OCI-LY3 (cell line): ENCODE measurements at regions not wholly inside any gene's neighbourhood (a gene's known extent, or its start where the extent isn't known, plus 50 kb on each side); places are given as distances from the start of the nearest gene placed in this dataset.

ENCODE experiments used
- H2AFZ ChIP-seq: fragments of 200-600, 300-600 bp; shearing (Covaris generic); 2 replicates; pipeline ENCODE4 v1.6.0; 2014; ENCODE audit warnings: antibody characterized with exemption, low read depth, low read length
- H3K27ac ChIP-seq: fragments of 200-600, 300-600 bp; sonication (generic); 2 replicates; pipeline ENCODE4 v1.5.1; 2014; ENCODE audit warnings: mild to moderate bottlenecking, low read length, moderate library complexity, mixed read lengths
- H3K27me3 ChIP-seq: fragments of 200-600, 300-600 bp; sonication (generic); 2 replicates; pipeline ENCODE4 v1.6.1; 2014; ENCODE audit warnings: low read depth, low read length, mixed read lengths
- H3K36me3 ChIP-seq: fragments of 200-600, 300-600 bp; sonication (generic); replicated peaks from 2 replicates; pipeline ENCODE3; 2014; ENCODE audit warnings: low read depth, low read length, mixed read lengths
- H3K4me1 ChIP-seq: fragments of 300-600, 200-600 bp; sonication (generic); 2 replicates; pipeline ENCODE4 v1.6.1; 2014; ENCODE audit warnings: low read length, mixed read lengths
- H3K4me2 ChIP-seq: fragments of 200-600, 300-600 bp; sonication (generic); 2 replicates; pipeline ENCODE4 v1.6.1; 2014; ENCODE audit warnings: low read length, mixed read lengths
- H3K4me3 ChIP-seq: fragments of 300-600, 200-600 bp; sonication (generic); 2 replicates; pipeline ENCODE4 v1.5.1; 2014; ENCODE audit warnings: antibody characterized with exemption, mild to moderate bottlenecking, low read length, moderate library complexity
- H3K79me2 ChIP-seq: fragments of 300-600, 200-600 bp; shearing (Covaris generic); 2 replicates; pipeline ENCODE4 v1.6.1; 2014; ENCODE audit warnings: mild to moderate bottlenecking, low read length, mixed read lengths
- H3K9ac ChIP-seq: fragments of 300-600, 200-600 bp; shearing (Covaris generic); 2 replicates; pipeline ENCODE4 v1.6.0; 2014; ENCODE audit warnings: mild to moderate bottlenecking, low read length, moderate library complexity
- H3K9me3 ChIP-seq: fragments of 200-600, 300-600 bp; shearing (Covaris generic); 2 replicates; pipeline ENCODE4 v1.6.1; 2014; ENCODE audit warnings: low read length, mixed read lengths; ENCODE audit not compliant: insufficient read depth
- H4K20me1 ChIP-seq: fragments of 200-600, 300-600 bp; sonication (generic); 2 replicates; pipeline ENCODE4 v1.6.1; 2016; ENCODE audit warnings: low read length, mixed read lengths; ENCODE audit not compliant: insufficient read depth
- EZH2phosphoT487 ChIP-seq: fragments of 200-600 bp; shearing (Covaris generic); IDR thresholded peaks from 2 replicates; pipeline ENCODE4 v1.6.1; 2018; ENCODE audit warnings: antibody characterized with exemption, mixed run types, low read depth
- TF ChIP-seq, protein P1 (sequence below): fragments of 200-600, 300-600 bp; sonication (generic); IDR thresholded peaks from 2 replicates; pipeline ENCODE4 v1.5.1; 2014; ENCODE audit warnings: antibody characterized with exemption, low read length, low read depth

DNA sequence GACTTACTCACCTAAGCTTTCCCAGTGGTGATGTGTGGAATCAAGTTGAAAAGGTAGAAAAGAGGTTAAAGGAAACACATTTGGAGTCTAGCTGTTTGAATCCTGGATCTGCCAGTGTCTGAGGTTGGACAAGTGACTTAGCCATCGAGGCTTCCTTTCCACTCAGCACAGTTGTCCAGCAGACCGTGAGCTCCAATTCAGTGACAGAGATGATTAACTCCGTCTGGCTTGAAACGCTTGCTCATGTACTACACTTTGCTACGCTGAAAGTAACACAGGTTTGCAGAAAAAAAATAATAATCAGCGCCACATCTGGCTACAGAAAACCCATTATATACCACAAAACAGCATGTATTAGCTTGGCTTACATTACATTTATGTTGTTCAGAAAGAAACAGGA lies 364.9 kb upstream of the MCTP2 start:
- Histone ChIP-seq H3K9me3 (no peaks in the 10 kb centered on the region), H3K79me2 (no peaks in the 10 kb centered on the region), H3K27me3 (no peaks in the 10 kb centered on the region), H3K27ac (no peak overlapping the region), H2AFZ (no peak overlapping the region), H3K4me1 (no peaks in the 10 kb centered on the region), H3K4me2 (no peak overlapping the region), H4K20me1 (no peaks in the 10 kb centered on the region), H3K4me3 (no peak overlapping the region), H3K36me3 (no peaks in the 10 kb centered on the region), H3K9ac (no peak overlapping the region)
- no peak for TF ChIP-seq EZH2phosphoT487
- TF ChIP-seq, protein P1, sequence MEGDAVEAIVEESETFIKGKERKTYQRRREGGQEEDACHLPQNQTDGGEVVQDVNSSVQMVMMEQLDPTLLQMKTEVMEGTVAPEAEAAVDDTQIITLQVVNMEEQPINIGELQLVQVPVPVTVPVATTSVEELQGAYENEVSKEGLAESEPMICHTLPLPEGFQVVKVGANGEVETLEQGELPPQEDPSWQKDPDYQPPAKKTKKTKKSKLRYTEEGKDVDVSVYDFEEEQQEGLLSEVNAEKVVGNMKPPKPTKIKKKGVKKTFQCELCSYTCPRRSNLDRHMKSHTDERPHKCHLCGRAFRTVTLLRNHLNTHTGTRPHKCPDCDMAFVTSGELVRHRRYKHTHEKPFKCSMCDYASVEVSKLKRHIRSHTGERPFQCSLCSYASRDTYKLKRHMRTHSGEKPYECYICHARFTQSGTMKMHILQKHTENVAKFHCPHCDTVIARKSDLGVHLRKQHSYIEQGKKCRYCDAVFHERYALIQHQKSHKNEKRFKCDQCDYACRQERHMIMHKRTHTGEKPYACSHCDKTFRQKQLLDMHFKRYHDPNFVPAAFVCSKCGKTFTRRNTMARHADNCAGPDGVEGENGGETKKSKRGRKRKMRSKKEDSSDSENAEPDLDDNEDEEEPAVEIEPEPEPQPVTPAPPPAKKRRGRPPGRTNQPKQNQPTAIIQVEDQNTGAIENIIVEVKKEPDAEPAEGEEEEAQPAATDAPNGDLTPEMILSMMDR = no peak

DNA sequence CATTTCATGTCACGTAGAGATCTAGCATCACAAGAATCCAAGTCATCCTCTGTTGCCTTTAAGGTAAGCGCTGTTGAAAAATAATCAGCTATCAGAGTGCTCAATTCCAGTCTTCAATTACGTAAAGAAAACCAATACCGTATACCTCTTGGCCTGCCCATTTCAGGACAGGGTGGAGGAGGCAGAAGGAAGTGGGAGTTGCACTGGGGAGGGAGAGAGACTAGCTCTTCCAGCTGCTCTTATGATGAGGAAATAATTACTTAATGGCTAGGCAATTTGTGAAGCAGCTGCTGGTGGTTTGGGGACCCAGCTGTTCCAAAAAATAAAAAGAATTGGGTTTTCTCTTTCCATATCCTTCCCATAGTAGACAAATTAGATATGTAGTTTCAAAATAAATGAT lies 365.8 kb upstream of the MCTP2 start:
- Histone ChIP-seq H3K4me2 (no peak overlapping the region), H2AFZ (no peak overlapping the region), H4K20me1 (no peaks in the 10 kb centered on the region), H3K4me1 (no peaks in the 10 kb centered on the region), H3K36me3 (no peaks in the 10 kb centered on the region), H3K27me3 (no peaks in the 10 kb centered on the region), H3K79me2 (no peaks in the 10 kb centered on the region), H3K9me3 (no peaks in the 10 kb centered on the region), H3K4me3 (no peak overlapping the region), H3K27ac (no peak overlapping the region), H3K9ac (no peak overlapping the region)
- TF ChIP-seq, protein P1 = no peak
- no peak for TF ChIP-seq EZH2phosphoT487

DNA sequence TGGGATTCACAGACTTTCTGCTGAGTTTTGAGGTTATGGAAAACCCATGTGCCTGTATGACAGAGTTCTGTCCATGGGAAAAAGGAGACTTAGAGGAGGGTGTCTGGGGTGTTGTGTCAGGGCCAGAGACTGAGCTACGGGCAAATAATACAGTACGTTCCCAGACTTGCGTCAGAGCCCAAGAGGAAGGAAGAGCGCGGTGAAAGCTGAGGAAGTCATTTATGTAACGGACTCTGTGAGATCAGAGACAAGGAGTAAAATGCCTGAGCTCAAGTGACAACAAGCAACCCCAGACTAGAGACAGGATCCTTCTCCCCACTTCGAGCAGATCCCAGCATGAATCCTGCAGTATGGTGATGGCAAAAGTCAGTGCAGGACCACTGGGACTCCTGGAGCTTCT lies 368.6 kb upstream of the MCTP2 start:
- H3K27ac ChIP-seq = no peak overlapping the region

DNA sequence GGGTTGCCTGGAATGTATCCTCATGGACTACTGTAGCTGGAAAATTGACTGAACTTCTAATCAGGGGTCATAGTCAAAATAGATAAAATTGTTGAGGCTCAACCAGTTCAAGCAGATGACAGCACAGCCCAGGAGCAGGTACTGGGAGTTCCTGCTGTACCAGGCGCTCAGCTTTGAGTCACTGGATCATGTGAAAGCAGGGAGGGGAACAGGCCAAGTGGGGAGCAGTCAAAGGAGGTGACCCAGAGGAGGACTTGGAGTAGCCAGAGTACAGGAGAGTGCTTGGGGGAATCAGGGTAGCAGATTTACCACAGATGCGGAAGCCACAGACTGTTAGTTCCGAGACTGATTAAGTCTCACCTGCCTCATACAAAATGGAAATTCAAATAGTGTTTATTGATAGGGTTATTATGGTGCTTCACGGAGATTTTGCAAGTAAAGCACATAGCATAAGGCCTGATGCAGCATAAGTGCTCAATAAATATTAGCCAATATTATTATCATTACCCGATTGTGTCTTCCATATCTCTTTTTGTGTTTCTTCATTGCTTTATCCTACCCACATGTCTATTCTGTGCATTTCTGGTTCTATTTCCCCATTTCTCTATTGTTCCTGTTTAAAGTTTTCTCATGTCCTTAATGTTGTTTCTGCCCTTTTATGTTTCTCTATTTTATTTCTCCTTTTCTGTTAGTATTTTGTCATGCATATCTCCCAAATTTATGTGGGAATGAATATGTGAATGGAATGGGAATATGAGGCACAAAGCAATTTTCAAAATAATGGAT lies 369.2 kb upstream of the MCTP2 start:
- TF ChIP-seq, protein P1 = no peak
- TF ChIP-seq EZH2phosphoT487 = no peak
- H3K4me3 ChIP-seq = no peak overlapping the region
- H3K27ac ChIP-seq = no peak overlapping the region
- no peaks in the 10 kb centered on the region for H3K4me1 ChIP-seq
- no peaks in the 10 kb centered on the region for H4K20me1 ChIP-seq
- no peaks in the 10 kb centered on the region for H3K79me2 ChIP-seq
- no peaks in the 10 kb centered on the region for H3K27me3 ChIP-seq
- no peak overlapping the region for H3K9ac ChIP-seq
- no peaks in the 10 kb centered on the region for H3K36me3 ChIP-seq
- no peaks in the 10 kb centered on the region for H3K9me3 ChIP-seq
- H3K4me2 ChIP-seq = no peak overlapping the region
- no peak overlapping the region for H2AFZ ChIP-seq

More for the DNA sequence above, 368.6 kb upstream of the MCTP2 start:
- Histone ChIP-seq H3K27me3 (no peaks in the 10 kb centered on the region), H3K4me3 (no peak overlapping the region), H3K4me1 (no peaks in the 10 kb centered on the region), H3K79me2 (no peaks in the 10 kb centered on the region), H3K4me2 (no peak overlapping the region), H2AFZ (no peak overlapping the region), H4K20me1 (no peaks in the 10 kb centered on the region), H3K9me3 (no peaks in the 10 kb centered on the region), H3K36me3 (no peaks in the 10 kb centered on the region), H3K9ac (no peak overlapping the region)
- TF ChIP-seq, protein P1 = no peak
- TF ChIP-seq EZH2phosphoT487 = no peak
